DMS 273 (cell line): ENCODE measurements at regions not wholly inside any gene's neighbourhood (a gene's known extent, or its start where the extent isn't known, plus 50 kb on each side); places are given as distances from the start of the nearest gene placed in this dataset.
"Not testable (repeated sequence)": the region's sequence is repeated elsewhere in the genome, so short reads cannot be mapped to it uniquely, and the experiment has no call there.

Experiments used
- DNase-seq: peaks from one replicate; lab custom pipeline; 2025; ENCODE audit not compliant: unreplicated experiment; lab: John Stamatoyannopoulos, UW

- no peak for DNase-seq
Observed at GRCh38 chr4:141849778-141850177, 213.4 kb downstream of the IL15 start.

GRCh38 chr4:141851246-141851891 lies 215.0 kb downstream of the IL15 start:
- no peak for DNase-seq

- no peak for DNase-seq
Observed at GRCh38 chr4:141853091-141853764, 216.8 kb downstream of the IL15 start.

- no peak for DNase-seq
Observed at GRCh38 chr4:141858437-141858836, 222.1 kb downstream of the IL15 start.

GRCh38 chr4:141860974-141861373 lies 224.6 kb downstream of the IL15 start:
- DNase-seq = no peak

GRCh38 chr4:141870152-141870551 lies 233.8 kb downstream of the IL15 start:
- no peak for DNase-seq

- no peak for DNase-seq
Observed at GRCh38 chr4:141871086-141871770, 234.8 kb downstream of the IL15 start.

- not testable (repeated sequence) for DNase-seq
Observed at GRCh38 chr4:141882650-141883049, 246.3 kb downstream of the IL15 start.

GRCh38 chr4:141884070-141884469 lies 247.7 kb downstream of the IL15 start:
- DNase-seq = no peak

GRCh38 chr4:141885112-141885511 lies 248.7 kb downstream of the IL15 start:
- DNase-seq = no peak

- no peak for DNase-seq
Observed at GRCh38 chr4:141890279-141890678, 253.9 kb downstream of the IL15 start.

- no peak for DNase-seq
Observed at GRCh38 chr4:141891260-141892120, 255.1 kb downstream of the IL15 start.

- DNase-seq = no peak
Observed at GRCh38 chr4:141896687-141897086, 260.3 kb downstream of the IL15 start.

GRCh38 chr4:141898346-141898745 lies 262.0 kb downstream of the IL15 start:
- no peak for DNase-seq

GRCh38 chr4:141899103-141899502 lies 262.7 kb downstream of the IL15 start:
- no peak for DNase-seq

GRCh38 chr4:141899541-141899940 lies 263.2 kb downstream of the IL15 start:
- DNase-seq = no peak

GRCh38 chr4:141900856-141901255 lies 264.5 kb downstream of the IL15 start:
- DNase-seq = no peak

- no peak for DNase-seq
Observed at GRCh38 chr4:141905751-141906150, 269.4 kb downstream of the IL15 start.

GRCh38 chr4:141909541-141909940 lies 273.2 kb downstream of the IL15 start:
- no peak for DNase-seq

- DNase-seq = peak; percentile 0
Observed at GRCh38 chr4:141912831-141913230, 276.4 kb downstream of the IL15 start.

GRCh38 chr4:141913928-141914327 lies 277.5 kb downstream of the IL15 start:
- DNase-seq = no peak
